Suprapubic skin (tissue), 4 donors: ENCODE measurements at regions not wholly inside any gene's neighbourhood (a gene's known extent, or its start where the extent isn't known, plus 50 kb on each side); places are given as distances from the start of the nearest gene placed in this dataset.
A peak's percentile ranks its signal among the peaks of the same experiment; 100 is the strongest.
"Not testable (repeated sequence)": the region's sequence is repeated elsewhere in the genome, so short reads cannot be mapped to it uniquely, and the experiment has no call there.

Experiments used
- DNase-seq, 2 donors: peaks; one replicate each; pipeline ENCODE4 v3.0.0-alpha.2; 2019; ENCODE audit warnings: low spot score in 2 of 2
- H3K27ac ChIP-seq: fragments of 200-600 bp; sonication (generic); one replicate; pipeline ENCODE4 v1.5.1; 2019
- H3K27me3 ChIP-seq: fragments of 200-600 bp; sonication (generic); one replicate; pipeline ENCODE4 v1.5.1; 2019
- H3K36me3 ChIP-seq: fragments of 200-600 bp; sonication (generic); one replicate; pipeline ENCODE4 v1.5.1; 2019
- H3K4me1 ChIP-seq: fragments of 200-600 bp; sonication (generic); one replicate; pipeline ENCODE4 v1.5.1; 2019
- H3K4me3 ChIP-seq: fragments of 200-600 bp; sonication (generic); one replicate; pipeline ENCODE4 v1.5.1; 2019; ENCODE audit warnings: mild to moderate bottlenecking
- H3K9me3 ChIP-seq: fragments of 200-600 bp; sonication (generic); one replicate; pipeline ENCODE4 v1.5.1; 2019
- CTCF ChIP-seq, 2 donors: fragments of 200-600 bp in 1 of 2; fragments of 450-650 bp in 1 of 2; sonication (generic) in 1 of 2; IDR thresholded peaks; one replicate each; pipeline ENCODE4 v1.5.1; 2016 to 2019; ENCODE audit warnings: antibody characterized with exemption in 2 of 2, mild to moderate bottlenecking in 1 of 2, moderate library complexity in 1 of 2
- EP300 ChIP-seq: sonication (generic); formaldehyde crosslinking; IDR thresholded peaks from one replicate; pipeline ENCODE4 v1.6.1; 2017; ENCODE audit warnings: antibody characterized with exemption
- POLR2A ChIP-seq, 2 donors: fragments of 450-650 bp; IDR thresholded peaks; one replicate each; pipeline ENCODE4 v1.6.1; 2017; ENCODE audit warnings: antibody characterized with exemption in 2 of 2, mild to moderate bottlenecking in 2 of 2, moderate library complexity in 2 of 2
- POLR2AphosphoS5 ChIP-seq, 3 donors: sonication (generic); formaldehyde crosslinking; IDR thresholded peaks; one replicate each; pipeline ENCODE4 v1.6.1; 2017; ENCODE audit warnings: antibody characterized with exemption in 3 of 3
- WGBS: methylation state at CpG from one replicate; pipeline ENCODE4 v1.1.5; 2018; 5-methylcytosine and 5-hydroxymethylcytosine counted together

GRCh38 chr4:1522606-1523005, 116.4 kb upstream of the NKX1-1 start:
- no peak for TF ChIP-seq CTCF (IDR thresholded peaks at IDR 0.05)
- no peak for TF ChIP-seq POLR2A (IDR thresholded peaks at IDR 0.05)
- Histone ChIP-seq H3K27me3 (peaks cover 77% of the 10 kb centered on the region), H3K27ac (no peak overlapping the region), H3K9me3 (no peaks in the 10 kb centered on the region), H3K4me1 (peaks cover 6% of the 10 kb centered on the region), H3K4me3 (no peak overlapping the region), H3K36me3 (no peaks in the 10 kb centered on the region)
- no peak for DNase-seq
- WGBS: 40% methylated on average over 1 of the region's 6 CpGs

GRCh38 chr4:1521821-1522361, 115.6 kb upstream of the NKX1-1 start:
- TF ChIP-seq POLR2AphosphoS5 (IDR thresholded peaks at IDR 0.05) (no peak), CTCF (IDR thresholded peaks at IDR 0.05) (no peak), POLR2A (IDR thresholded peaks at IDR 0.05) (no peak), EP300 (no peak)
- Histone ChIP-seq H3K4me3 (no peak overlapping the region), H3K9me3 (no peaks in the 10 kb centered on the region), H3K27me3 (peaks cover 82% of the 10 kb centered on the region), H3K27ac (no peak overlapping the region), H3K4me1 (peaks cover 6% of the 10 kb centered on the region), H3K36me3 (no peaks in the 10 kb centered on the region)
- DNase-seq: peak in 1 of 2 donors; percentile 37
- 77% methylated on average over 15 of the region's 19 CpGs for WGBS

- H3K9me3 ChIP-seq, H3K4me1 ChIP-seq, H3K36me3 ChIP-seq, H3K27ac ChIP-seq: not testable (repeated sequence)
- 4% methylated on average over 17 of the region's 79 CpGs for WGBS
- H3K27me3 ChIP-seq: peaks cover 88% of the 10 kb centered on the region
- peak in 1 of 2 donors; percentile 30 for DNase-seq
- H3K4me3 ChIP-seq: peak overlapping the region; percentile 30
These were observed 114.7 kb upstream of the NKX1-1 start for GRCh38 chr4:1520795-1521576.

- Histone ChIP-seq H3K9me3 (no peaks in the 10 kb centered on the region), H3K4me1 (peaks cover 6% of the 10 kb centered on the region), H3K36me3 (no peaks in the 10 kb centered on the region), H3K4me3 (no peak overlapping the region), H3K27me3 (peaks cover 91% of the 10 kb centered on the region), H3K27ac (no peak overlapping the region)
- 74% methylated on average over 26 of the region's 58 CpGs for whole genome bisulfite sequencing
- DNase-seq: no peak
- no peak for TF ChIP-seq CTCF (IDR thresholded peaks at IDR 0.05)
- no peak for TF ChIP-seq POLR2AphosphoS5 (IDR thresholded peaks at IDR 0.05)
- no peak for TF ChIP-seq POLR2A (IDR thresholded peaks at IDR 0.05)
- TF ChIP-seq EP300: no peak
These were observed 113.8 kb upstream of the NKX1-1 start for GRCh38 chr4:1519787-1520661.

DNA sequence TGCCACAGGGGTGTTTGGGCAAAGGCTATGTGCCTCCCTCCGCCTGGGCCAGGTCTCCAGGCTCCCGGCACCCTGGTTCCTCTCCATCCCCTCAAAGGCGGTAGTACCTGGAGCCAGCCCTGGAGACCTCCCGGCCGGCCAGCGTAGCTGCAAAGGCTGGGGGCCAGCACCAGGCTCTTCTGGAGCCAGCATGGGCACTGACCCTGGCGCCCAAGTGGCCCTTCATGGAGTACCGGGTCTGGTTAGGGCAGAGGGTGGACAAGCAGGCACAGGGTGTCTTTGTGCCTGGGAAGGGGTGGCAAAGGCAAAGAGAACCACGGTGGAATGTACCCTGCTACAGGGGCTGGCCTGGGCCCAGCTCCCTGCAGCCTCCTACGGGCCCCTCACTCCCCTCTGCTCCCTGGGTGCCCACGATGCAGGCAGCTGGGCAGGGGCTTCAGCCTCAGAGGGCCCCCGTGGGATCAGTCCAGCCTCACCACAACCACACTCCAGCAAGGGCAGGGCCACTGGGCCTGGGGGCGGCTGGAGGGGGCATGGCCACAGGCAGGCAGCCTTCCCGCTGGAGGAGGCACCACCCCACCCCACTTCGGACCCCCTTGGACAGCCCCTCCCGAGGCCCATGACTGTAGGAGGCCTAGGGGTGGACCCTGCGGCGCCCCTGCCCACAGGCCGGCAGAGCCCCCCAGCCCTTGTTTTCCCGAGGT, 112.9 kb upstream of the NKX1-1 start:
- peaks cover 84% of the 10 kb centered on the region for H3K27me3 ChIP-seq
- H3K4me1 ChIP-seq: peaks cover 6% of the 10 kb centered on the region
- no peaks in the 10 kb centered on the region for H3K9me3 ChIP-seq
- no peak overlapping the region for H3K27ac ChIP-seq
- H3K36me3 ChIP-seq: no peaks in the 10 kb centered on the region
- no peak for DNase-seq
- 91% methylated on average over 11 of the region's 20 CpGs for WGBS
- TF ChIP-seq POLR2A (IDR thresholded peaks at IDR 0.05): no peak
- no peak for TF ChIP-seq EP300
- no peak for TF ChIP-seq CTCF (IDR thresholded peaks at IDR 0.05)
- TF ChIP-seq POLR2AphosphoS5 (IDR thresholded peaks at IDR 0.05): no peak
- no peak overlapping the region for H3K4me3 ChIP-seq
